ENCODE measurements at regions not wholly inside any gene's neighbourhood (a gene's known extent, or its start where the extent isn't known, plus 50 kb on each side); places are given as distances from the start of the nearest gene placed in this dataset.

GRCh38 chr19:30692879-30693503, 320.8 kb downstream of the ZNF536 start (continued):
- TF ChIP-seq FOXJ3 (CRISPR knock-in tag; IDR thresholded peaks at IDR 0.05; ENCODE audit: borderline replicate concordance) (no peak), PREB (CRISPR knock-in tag; IDR thresholded peaks at IDR 0.05; ENCODE audit: borderline replicate concordance) (no peak), NR3C1 (CRISPR knock-in tag; conservative IDR thresholded peaks at IDR 0.05; ENCODE audit: low read depth) (no peak), JUN (CRISPR knock-in tag; IDR thresholded peaks at IDR 0.05) (no peak)

- H3K4me3 Mint-ChIP-seq, result no peak overlapping the region
- H3K27me3 Mint-ChIP-seq (ENCODE audit: low read depth), result no peaks in the 10 kb centered on the region
- TF ChIP-seq RORB (CRISPR knock-in tag; IDR thresholded peaks at IDR 0.05) (no peak), STAT6 (CRISPR knock-in tag; conservative IDR thresholded peaks at IDR 0.05; ENCODE audit: low read depth) (no peak), NR3C1 (CRISPR knock-in tag; conservative IDR thresholded peaks at IDR 0.05; ENCODE audit: low read depth) (no peak), SOX15 (CRISPR knock-in tag; IDR thresholded peaks at IDR 0.05) (no peak), NFATC4 (CRISPR knock-in tag; IDR thresholded peaks at IDR 0.05) (no peak), SP1 (CRISPR knock-in tag; conservative IDR thresholded peaks at IDR 0.05) (no peak), GTF2I (CRISPR knock-in tag; conservative IDR thresholded peaks at IDR 0.05) (no peak), ZNF423 (CRISPR knock-in tag; IDR thresholded peaks at IDR 0.05) (no peak), IRF1 (CRISPR knock-in tag; IDR thresholded peaks at IDR 0.05) (no peak), ERG (CRISPR knock-in tag; IDR thresholded peaks at IDR 0.05) (no peak), HMGA2 (CRISPR knock-in tag; IDR thresholded peaks at IDR 0.05) (no peak)
- ATAC-seq (no peak), DNase-seq (ENCODE audit: low spot score) (no peak)
- ChIA-PET CTCF (interaction anchor here (1.6 to 5.5 kb wide), 2 partner anchors 7 to 23 kb away, joined by 7 to 77 read pairs; no protein-coding TSS in a partner anchor), POLR2A (no interaction called here)
- H3K4me1 Mint-ChIP-seq, result peaks cover 85% of the 10 kb centered on the region
- H3K9me3 Mint-ChIP-seq, result no peaks in the 10 kb centered on the region
- H3K36me3 Mint-ChIP-seq, result no peaks in the 10 kb centered on the region
- peak overlapping the region; percentile 68 for H3K27ac Mint-ChIP-seq
Observed at GRCh38 chr19:30692181-30692811, 320.1 kb downstream of the ZNF536 start.

GRCh38 chr19:30691819-30692166, 319.6 kb downstream of the ZNF536 start:
- DNase-seq (ENCODE audit: low spot score) (no peak), ATAC-seq (no peak)
- Mint-ChIP-seq H3K4me3 (peak overlapping the region; percentile 45; the same call in 1 of the 2 replicates), H3K27me3 (ENCODE audit: low read depth) (no peaks in the 10 kb centered on the region), H3K36me3 (no peaks in the 10 kb centered on the region), H3K4me1 (peaks cover 88% of the 10 kb centered on the region), H3K27ac (peak overlapping the region; percentile 92; the same call in 1 of the 2 replicates), H3K9me3 (no peaks in the 10 kb centered on the region)
- ChIA-PET CTCF (no interaction called here), POLR2A (no interaction called here)
- no peak for TF ChIP-seq NFYB (CRISPR knock-in tag; conservative IDR thresholded peaks at IDR 0.05; ENCODE audit: low read depth)
- TF ChIP-seq JAZF1 (CRISPR knock-in tag; IDR thresholded peaks at IDR 0.05), result no peak
- no peak for TF ChIP-seq ETV6 (CRISPR knock-in tag; IDR thresholded peaks at IDR 0.05)
- TF ChIP-seq E2F4 (CRISPR knock-in tag; IDR thresholded peaks at IDR 0.05; ENCODE audit: borderline replicate concordance, low read depth), result no peak
- no peak for TF ChIP-seq ZNF671 (CRISPR knock-in tag; IDR thresholded peaks at IDR 0.05)
- TF ChIP-seq NR2C2 (CRISPR knock-in tag; IDR thresholded peaks at IDR 0.05), result no peak
- no peak for TF ChIP-seq ZNF425 (CRISPR knock-in tag; conservative IDR thresholded peaks at IDR 0.05)
- TF ChIP-seq TP53 (CRISPR knock-in tag; IDR thresholded peaks at IDR 0.05), result no peak
- TF ChIP-seq TEAD4 (CRISPR knock-in tag; IDR thresholded peaks at IDR 0.05), result no peak
